PC-9 (cell line): ENCODE measurements at regions not wholly inside any gene's neighbourhood (a gene's known extent, or its start where the extent isn't known, plus 50 kb on each side); places are given as distances from the start of the nearest gene placed in this dataset.
"Not testable (repeated sequence)": the region's sequence is repeated elsewhere in the genome, so short reads cannot be mapped to it uniquely, and the experiment has no call there.

Experiments used
- BruUV-seq: library from RNA; stranded (reverse); fragments of 400-500 nt; replicated peaks from 2 replicates; lab custom pipeline; 2021; lab: Mats Ljungman, UMichigan
- CTCF ChIA-PET: fragments of 300-600 bp; sonication (Branson Sonifier 250); formaldehyde crosslinking; loops from one replicate; lab custom pipeline; 2022; ENCODE audit warnings: antibody characterized with exemption; lab: Charles Lee
- POLR2A ChIA-PET: fragments of 300-600 bp; sonication (Branson Sonifier 250); formaldehyde crosslinking; loops from one replicate; lab custom pipeline; 2022; ENCODE audit warnings: antibody characterized with exemption; ENCODE audit not compliant: unreplicated experiment; lab: Charles Lee
- DNase-seq, 2 experiments: peaks; one replicate each; pipeline versions ENCODE4 v3.0.0 to v3.0.0-alpha.2; 2015 to 2022; ENCODE audit warnings: mixed read lengths in 1 of 2
- H2AFZ ChIP-seq: fragments of 200-600 bp; sonication (generic); 2 replicates; pipeline ENCODE4 v1.8.1; 2017; ENCODE audit warnings: antibody characterized with exemption
- H3F3A ChIP-seq: fragments of 200-600 bp; sonication (generic); 2 replicates; pipeline ENCODE4 v1.8.1; 2017; ENCODE audit warnings: antibody characterized with exemption, mild to moderate bottlenecking, low read depth; ENCODE audit not compliant: insufficient read depth
- H3K27ac ChIP-seq: fragments of 200-600 bp; sonication (generic); 2 replicates; pipeline ENCODE4 v1.6.1; 2016; ENCODE audit warnings: mixed run types
- H3K27me3 ChIP-seq: fragments of 200-600 bp; sonication (generic); 2 replicates; pipeline ENCODE4 v1.6.1; 2016; ENCODE audit warnings: low read depth, mixed run types; ENCODE audit not compliant: insufficient read depth
- H3K36me3 ChIP-seq: fragments of 200-600 bp; sonication (generic); 2 replicates; pipeline ENCODE4 v1.6.1; 2016; ENCODE audit warnings: low read depth, mixed run types
- H3K4me1 ChIP-seq: fragments of 200-600 bp; sonication (generic); replicated peaks from 2 replicates; pipeline ENCODE4 v1.6.1; 2016; ENCODE audit warnings: mixed run types; ENCODE audit not compliant: insufficient read depth
- H3K4me2 ChIP-seq: fragments of 200-600 bp; sonication (generic); 2 replicates; pipeline ENCODE4 v1.6.1; 2017; ENCODE audit warnings: mixed run types
- H3K4me3 ChIP-seq: fragments of 200-600 bp; sonication (generic); 2 replicates; pipeline ENCODE4 v1.6.1; 2016; ENCODE audit warnings: mixed run types
- H3K79me2 ChIP-seq: fragments of 200-600 bp; sonication (generic); 2 replicates; pipeline ENCODE4 v1.6.1; 2017; ENCODE audit warnings: low read depth, mixed run types
- H3K9me2 ChIP-seq: fragments of 200-600 bp; sonication (generic); 2 replicates; pipeline ENCODE4 v1.8.1; 2017; ENCODE audit warnings: mild to moderate bottlenecking; ENCODE audit not compliant: insufficient read depth
- H3K9me3 ChIP-seq: fragments of 200-600 bp; sonication (generic); 2 replicates; pipeline ENCODE4 v1.8.1; 2016; ENCODE audit warnings: low read depth; ENCODE audit not compliant: insufficient read depth
- H4K20me1 ChIP-seq: fragments of 200-600 bp; sonication (generic); 2 replicates; pipeline ENCODE4 v1.8.1; 2017; ENCODE audit not compliant: insufficient read depth
- CTCF ChIP-seq: fragments of 200-600 bp; sonication (generic); conservative IDR thresholded peaks from 2 replicates; pipeline ENCODE4 v1.6.1; 2017; ENCODE audit warnings: mixed run types, antibody characterized with exemption, mild to moderate bottlenecking, moderate library complexity
- EZH2 ChIP-seq: fragments of 200-600 bp; sonication (generic); IDR thresholded peaks from 2 replicates; pipeline ENCODE4 v1.8.0; 2017; ENCODE audit warnings: antibody characterized with exemption, low read depth
- intact Hi-C: fragments of 100-400 bp; cut with micrococcal nuclease; formaldehyde crosslinking; loops from one replicate; pipeline ENCODE4 v1.10.0; 2022; ENCODE audit not compliant: unreplicated experiment

DNA sequence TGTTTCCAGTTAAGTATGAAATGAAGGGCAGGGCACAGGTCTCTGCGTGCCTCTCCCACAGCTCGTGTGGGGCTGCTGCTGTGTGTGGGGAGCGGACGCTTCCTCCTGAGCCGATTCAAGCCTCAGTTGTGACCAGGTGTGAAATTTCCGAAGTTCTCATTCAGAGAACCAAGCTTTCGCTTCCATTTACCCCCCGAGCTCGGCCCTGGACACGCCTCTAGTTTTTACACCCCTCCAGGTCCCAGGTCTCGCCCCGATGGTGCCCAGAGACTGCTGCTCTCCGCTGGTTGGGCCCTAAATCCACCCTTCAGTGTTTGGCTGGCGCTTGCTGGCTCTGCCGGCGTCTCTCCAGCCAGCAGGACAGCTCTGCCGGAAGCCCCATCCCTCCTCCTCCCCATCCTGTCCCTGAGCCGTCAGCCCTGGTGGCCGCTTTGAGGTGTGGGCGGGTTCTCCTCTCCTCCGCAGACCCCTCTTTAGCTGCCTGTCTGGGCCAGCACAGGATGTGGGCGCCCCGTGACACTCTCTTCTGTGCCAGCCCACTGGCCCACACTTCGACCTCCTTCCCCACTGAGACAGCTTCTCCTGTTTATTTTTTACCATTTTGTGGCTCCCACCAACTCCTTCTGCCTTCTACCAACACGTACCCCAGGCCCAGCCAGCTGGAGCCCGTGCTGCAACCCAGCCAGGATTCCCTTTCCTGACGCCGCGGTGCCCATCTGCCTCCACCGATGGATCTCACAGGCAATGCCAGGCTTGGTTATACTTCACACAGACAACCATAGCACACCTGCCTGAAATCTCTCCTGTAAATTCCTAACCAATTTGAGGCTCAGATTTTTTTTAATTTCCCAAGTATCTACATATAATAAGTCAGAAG is 142.8 kb downstream of the DLL1 start:
- Histone ChIP-seq H3K4me1 (no peaks in the 10 kb centered on the region), H3K4me2 (no peak overlapping the region), H3F3A (no peaks in the 10 kb centered on the region), H3K27me3 (peaks cover 61% of the 10 kb centered on the region), H2AFZ (no peak overlapping the region), H3K9me2 (no peaks in the 10 kb centered on the region), H3K36me3 (no peaks in the 10 kb centered on the region), H3K27ac (no peak overlapping the region), H3K9me3 (no peaks in the 10 kb centered on the region), H3K4me3 (no peak overlapping the region), H3K79me2 (no peaks in the 10 kb centered on the region), H4K20me1 (no peaks in the 10 kb centered on the region)
- CTCF ChIA-PET = no interaction called here
- POLR2A ChIA-PET = no interaction called here
- intact Hi-C loops = no loop called here
- TF ChIP-seq CTCF (no peak), EZH2 (no peak)
- BruUV-seq = no TSS peak
- no peak for DNase-seq

DNA sequence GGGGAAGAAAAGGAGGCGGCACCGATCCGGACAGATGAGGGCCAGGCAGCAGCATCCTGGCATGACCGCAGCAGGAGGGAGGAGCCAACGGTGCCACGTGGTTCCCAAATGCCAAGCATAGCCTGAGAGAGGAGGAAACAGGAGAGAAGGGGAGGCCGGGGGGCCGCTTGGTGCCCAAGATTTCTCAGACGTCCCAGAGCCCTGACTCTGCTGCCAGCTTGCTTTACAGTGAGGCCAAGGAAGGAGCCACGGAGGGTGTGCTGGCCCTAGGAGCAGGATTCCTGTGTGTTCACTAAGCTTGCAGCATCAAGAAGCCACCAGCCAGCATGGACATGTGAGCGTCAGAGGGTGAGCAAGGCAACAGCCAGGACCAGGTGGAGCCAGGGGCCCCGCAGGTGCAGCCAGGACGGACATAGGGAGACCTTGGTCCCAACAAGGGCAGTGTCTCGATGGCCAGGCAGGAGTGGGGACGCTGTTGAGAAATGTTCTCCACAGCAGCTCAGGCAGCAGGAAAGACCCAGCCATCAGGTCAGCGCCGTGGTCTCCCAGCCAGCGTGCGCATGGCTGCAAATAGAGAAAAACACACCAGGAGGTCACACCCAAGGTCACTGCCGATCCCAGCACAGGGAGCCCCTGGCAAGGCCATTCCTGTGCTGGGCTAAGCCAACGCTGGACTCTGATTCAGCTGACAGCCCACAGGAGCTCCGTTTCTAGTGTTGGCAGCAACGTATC is 143.7 kb downstream of the DLL1 start:
- Histone ChIP-seq H3K9me3 (no peaks in the 10 kb centered on the region), H3K27me3 (peaks cover 65% of the 10 kb centered on the region), H4K20me1 (no peaks in the 10 kb centered on the region), H3K9me2 (no peaks in the 10 kb centered on the region), H3K79me2 (no peaks in the 10 kb centered on the region), H3K4me1 (no peaks in the 10 kb centered on the region), H3K4me3 (no peak overlapping the region), H2AFZ (no peak overlapping the region), H3F3A (no peaks in the 10 kb centered on the region), H3K4me2 (no peak overlapping the region), H3K27ac (no peak overlapping the region), H3K36me3 (no peaks in the 10 kb centered on the region)
- ChIA-PET CTCF (no interaction called here), POLR2A (no interaction called here)
- BruUV-seq = no TSS peak
- no peak for TF ChIP-seq EZH2
- no peak for TF ChIP-seq CTCF
- intact Hi-C loops = no loop called here
- DNase-seq = no peak

DNA sequence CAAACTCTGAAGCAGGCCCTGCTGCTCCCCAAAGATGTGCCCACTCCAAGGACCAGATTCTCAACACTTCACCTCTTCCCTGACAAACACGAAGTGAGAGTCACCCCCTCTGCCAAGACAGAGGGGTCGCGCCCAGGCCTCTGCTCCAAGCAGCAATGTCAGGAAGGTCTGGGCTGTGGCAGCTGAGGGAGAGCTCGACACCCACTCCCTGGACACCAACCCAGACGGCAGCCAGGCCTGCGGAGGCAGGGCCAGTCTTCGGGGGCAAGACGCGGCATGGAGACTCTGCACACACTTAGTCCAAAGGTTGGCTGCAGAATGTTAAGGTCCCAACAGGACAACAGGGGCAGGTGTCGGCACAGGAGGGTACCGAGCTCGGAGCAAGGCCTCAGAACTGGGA is 144.2 kb downstream of the DLL1 start:
- TF ChIP-seq CTCF (no peak), EZH2 (no peak)

DNA sequence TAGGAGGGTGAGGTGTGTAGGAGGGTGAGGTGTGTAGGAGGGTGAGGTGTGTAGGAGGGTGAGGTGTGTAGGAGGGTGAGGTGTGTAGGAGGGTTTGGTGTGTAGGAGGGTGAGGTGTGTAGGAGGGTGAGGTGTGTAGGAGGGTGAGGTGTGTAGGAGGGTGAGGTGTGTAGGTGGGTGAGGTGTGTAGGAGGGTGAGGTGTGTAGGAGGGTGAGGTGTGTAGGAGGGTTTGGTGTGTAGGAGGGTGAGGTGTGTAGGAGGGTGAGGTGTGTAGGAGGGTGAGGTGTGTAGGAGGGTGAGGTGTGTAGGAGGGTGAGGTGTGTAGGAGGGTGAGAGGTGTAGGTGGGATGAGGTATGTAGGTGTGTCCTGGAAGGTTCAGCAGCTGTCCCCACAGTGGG is 144.7 kb downstream of the DLL1 start:
- POLR2A ChIA-PET, H3K9me2 ChIP-seq, H3K27ac ChIP-seq, H3K79me2 ChIP-seq, H3K4me3 ChIP-seq, H2AFZ ChIP-seq, H3K4me2 ChIP-seq, CTCF ChIA-PET, H3F3A ChIP-seq, H3K36me3 ChIP-seq, H3K4me1 ChIP-seq, H4K20me1 ChIP-seq, intact Hi-C loops, DNase-seq, BruUV-seq, H3K9me3 ChIP-seq: not testable (repeated sequence)
- peaks cover 63% of the 10 kb centered on the region for H3K27me3 ChIP-seq

More for the DNA sequence above, 144.2 kb downstream of the DLL1 start:
- no peaks in the 10 kb centered on the region for H3F3A ChIP-seq
- H2AFZ ChIP-seq = no peak overlapping the region
- DNase-seq = no peak
- intact Hi-C loops = no loop called here
- H3K79me2 ChIP-seq = no peaks in the 10 kb centered on the region
- H3K27me3 ChIP-seq = peaks cover 65% of the 10 kb centered on the region
- no peaks in the 10 kb centered on the region for H3K9me3 ChIP-seq
- no peaks in the 10 kb centered on the region for H3K9me2 ChIP-seq
- no peak overlapping the region for H3K4me3 ChIP-seq
- CTCF ChIA-PET = no interaction called here
- POLR2A ChIA-PET = no interaction called here
- H3K4me2 ChIP-seq = no peak overlapping the region
- no peaks in the 10 kb centered on the region for H3K4me1 ChIP-seq
- no peak overlapping the region for H3K27ac ChIP-seq
- BruUV-seq = no TSS peak
- H3K36me3 ChIP-seq = no peaks in the 10 kb centered on the region
- H4K20me1 ChIP-seq = no peaks in the 10 kb centered on the region

- H3K4me3 ChIP-seq, H3K27ac ChIP-seq, DNase-seq, H2AFZ ChIP-seq, H3K9me3 ChIP-seq, H3K79me2 ChIP-seq, intact Hi-C loops, H3K4me1 ChIP-seq, H3K9me2 ChIP-seq, CTCF ChIA-PET, POLR2A ChIA-PET, H3F3A ChIP-seq, BruUV-seq, H3K36me3 ChIP-seq, H4K20me1 ChIP-seq, H3K4me2 ChIP-seq: not testable (repeated sequence)
- H3K27me3 ChIP-seq = peaks cover 58% of the 10 kb centered on the region
Measured at GRCh38 chr6:170145716-170146115, 145.2 kb downstream of the DLL1 start.
